Uterus (tissue), 2 donors: ENCODE measurements at regions not wholly inside any gene's neighbourhood (a gene's known extent, or its start where the extent isn't known, plus 50 kb on each side); places are given as distances from the start of the nearest gene placed in this dataset.

ENCODE experiments used
- POLR2A ChIP-seq, 2 donors: fragments of 450-650 bp; IDR thresholded peaks; one replicate each; pipeline ENCODE4 v1.6.1; 2016; ENCODE audit warnings: antibody characterized with exemption in 2 of 2, mild to moderate bottlenecking in 1 of 2, moderate library complexity in 1 of 2
- TF ChIP-seq, protein P1 (sequence below), 4 experiments: fragments of 200-600 bp in 2 of 4; fragments of 450-650 bp in 2 of 4; sonication (generic) in 2 of 4; IDR thresholded peaks; one replicate each; pipeline ENCODE4 v1.5.1; 2016 to 2019; ENCODE audit warnings: antibody characterized with exemption in 4 of 4, mild to moderate bottlenecking in 2 of 4, moderate library complexity in 1 of 4

GRCh38 chr13:31518645-31519044 lies 220.7 kb upstream of the RXFP2 start:
- TF ChIP-seq, protein P1, sequence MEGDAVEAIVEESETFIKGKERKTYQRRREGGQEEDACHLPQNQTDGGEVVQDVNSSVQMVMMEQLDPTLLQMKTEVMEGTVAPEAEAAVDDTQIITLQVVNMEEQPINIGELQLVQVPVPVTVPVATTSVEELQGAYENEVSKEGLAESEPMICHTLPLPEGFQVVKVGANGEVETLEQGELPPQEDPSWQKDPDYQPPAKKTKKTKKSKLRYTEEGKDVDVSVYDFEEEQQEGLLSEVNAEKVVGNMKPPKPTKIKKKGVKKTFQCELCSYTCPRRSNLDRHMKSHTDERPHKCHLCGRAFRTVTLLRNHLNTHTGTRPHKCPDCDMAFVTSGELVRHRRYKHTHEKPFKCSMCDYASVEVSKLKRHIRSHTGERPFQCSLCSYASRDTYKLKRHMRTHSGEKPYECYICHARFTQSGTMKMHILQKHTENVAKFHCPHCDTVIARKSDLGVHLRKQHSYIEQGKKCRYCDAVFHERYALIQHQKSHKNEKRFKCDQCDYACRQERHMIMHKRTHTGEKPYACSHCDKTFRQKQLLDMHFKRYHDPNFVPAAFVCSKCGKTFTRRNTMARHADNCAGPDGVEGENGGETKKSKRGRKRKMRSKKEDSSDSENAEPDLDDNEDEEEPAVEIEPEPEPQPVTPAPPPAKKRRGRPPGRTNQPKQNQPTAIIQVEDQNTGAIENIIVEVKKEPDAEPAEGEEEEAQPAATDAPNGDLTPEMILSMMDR (IDR thresholded peaks at IDR 0.05) = no peak
- no peak for TF ChIP-seq POLR2A (IDR thresholded peaks at IDR 0.05)
